Kidney epithelial cell (primary cell): ENCODE measurements at regions not wholly inside any gene's neighbourhood (a gene's known extent, or its start where the extent isn't known, plus 50 kb on each side); places are given as distances from the start of the nearest gene placed in this dataset.

Experiments
- DNase-seq: peaks from one replicate; pipeline ENCODE4 v3.0.0-alpha.2; 2010; ENCODE audit warnings: low read depth
- H3K27me3 ChIP-seq: 2 replicates; pipeline ENCODE4 v1.6.0; 2011; ENCODE audit warnings: low read length; ENCODE audit not compliant: control insufficient read depth, insufficient read depth
- H3K36me3 ChIP-seq: 2 replicates; pipeline ENCODE4 v1.5.1; 2011; ENCODE audit warnings: low read length; ENCODE audit not compliant: control insufficient read depth, insufficient read depth
- H3K4me3 ChIP-seq: 2 replicates; pipeline ENCODE4 v1.5.1; 2011; ENCODE audit warnings: low read depth, mild to moderate bottlenecking, control low read depth, low read length
- TF ChIP-seq, protein P1 (sequence below): IDR thresholded peaks from 2 replicates; pipeline ENCODE4 v1.5.1; 2011; ENCODE audit warnings: mild to moderate bottlenecking, moderate library complexity, low read length, control low read depth, inconsistent platforms; ENCODE audit not compliant: insufficient read depth, poor library complexity, severe bottlenecking

DNA sequence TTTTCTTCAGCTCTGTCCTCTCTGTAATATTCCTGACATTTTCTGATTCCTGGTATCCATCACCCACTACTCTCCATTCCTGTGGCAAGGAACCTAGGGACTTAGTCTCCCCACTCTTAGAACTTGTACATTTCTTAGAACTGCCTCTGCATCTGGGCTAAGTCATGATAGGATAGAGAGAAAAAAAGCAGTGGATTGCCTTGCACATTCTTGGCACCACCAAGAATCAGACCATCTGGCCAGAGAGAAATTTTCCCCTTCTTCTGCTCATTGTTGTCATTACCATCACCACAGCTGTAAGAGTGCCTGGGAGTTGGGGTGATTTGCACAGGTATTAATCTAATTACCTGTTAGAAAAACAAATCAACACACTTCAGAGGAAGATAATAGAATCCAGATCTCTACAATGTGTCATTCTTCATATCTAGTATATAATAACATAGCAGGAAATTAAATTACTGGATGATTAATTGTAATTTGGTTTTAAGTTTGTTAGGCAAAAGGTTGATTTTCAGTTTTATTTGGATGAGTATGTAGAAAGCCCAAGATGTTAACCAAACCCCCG is 264.8 kb upstream of the ZPLD1 start:
- Histone ChIP-seq H3K36me3 (no peaks in the 10 kb centered on the region), H3K27me3 (no peaks in the 10 kb centered on the region), H3K4me3 (no peak overlapping the region)
- no peak for DNase-seq
- TF ChIP-seq, protein P1, sequence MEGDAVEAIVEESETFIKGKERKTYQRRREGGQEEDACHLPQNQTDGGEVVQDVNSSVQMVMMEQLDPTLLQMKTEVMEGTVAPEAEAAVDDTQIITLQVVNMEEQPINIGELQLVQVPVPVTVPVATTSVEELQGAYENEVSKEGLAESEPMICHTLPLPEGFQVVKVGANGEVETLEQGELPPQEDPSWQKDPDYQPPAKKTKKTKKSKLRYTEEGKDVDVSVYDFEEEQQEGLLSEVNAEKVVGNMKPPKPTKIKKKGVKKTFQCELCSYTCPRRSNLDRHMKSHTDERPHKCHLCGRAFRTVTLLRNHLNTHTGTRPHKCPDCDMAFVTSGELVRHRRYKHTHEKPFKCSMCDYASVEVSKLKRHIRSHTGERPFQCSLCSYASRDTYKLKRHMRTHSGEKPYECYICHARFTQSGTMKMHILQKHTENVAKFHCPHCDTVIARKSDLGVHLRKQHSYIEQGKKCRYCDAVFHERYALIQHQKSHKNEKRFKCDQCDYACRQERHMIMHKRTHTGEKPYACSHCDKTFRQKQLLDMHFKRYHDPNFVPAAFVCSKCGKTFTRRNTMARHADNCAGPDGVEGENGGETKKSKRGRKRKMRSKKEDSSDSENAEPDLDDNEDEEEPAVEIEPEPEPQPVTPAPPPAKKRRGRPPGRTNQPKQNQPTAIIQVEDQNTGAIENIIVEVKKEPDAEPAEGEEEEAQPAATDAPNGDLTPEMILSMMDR = no peak

DNA sequence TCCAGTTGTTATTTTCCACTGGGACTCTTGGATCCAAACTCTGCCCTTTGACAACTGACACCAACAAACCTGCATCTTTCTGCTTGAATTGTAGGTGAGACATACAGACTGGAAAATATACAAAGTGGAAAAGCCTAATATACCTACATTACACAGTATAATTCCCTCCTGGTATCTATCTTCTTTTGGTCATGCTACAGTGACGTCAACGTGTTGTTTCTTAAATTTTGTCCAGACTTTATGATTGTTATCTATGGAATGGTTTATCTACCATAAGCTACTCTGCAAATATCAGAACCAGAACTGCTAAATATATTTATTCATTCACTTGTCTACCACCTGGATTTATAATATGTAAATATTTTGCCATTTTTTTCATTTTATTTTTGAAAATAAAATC is 264.3 kb upstream of the ZPLD1 start:
- Histone ChIP-seq H3K36me3 (no peaks in the 10 kb centered on the region), H3K4me3 (no peak overlapping the region), H3K27me3 (no peaks in the 10 kb centered on the region)
- no peak for DNase-seq
- TF ChIP-seq, protein P1 = no peak

DNA sequence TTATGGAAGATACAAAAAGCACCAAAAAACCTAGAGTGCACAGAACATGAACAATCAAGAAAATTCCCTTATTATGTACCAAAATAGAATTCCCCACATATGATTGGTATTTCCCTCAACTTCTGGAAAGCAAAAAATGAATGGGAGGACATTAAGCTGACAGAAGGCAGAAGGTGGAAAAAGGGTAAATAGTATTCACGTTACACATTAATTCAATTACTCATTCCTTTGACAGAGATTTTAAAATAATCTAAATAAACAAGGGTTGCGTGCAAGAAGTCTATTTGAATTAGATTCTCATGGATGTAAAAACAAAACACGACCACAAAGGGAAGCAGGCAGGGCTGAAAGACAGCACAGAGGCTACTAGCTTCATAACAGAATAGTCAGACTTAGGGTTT is 260.5 kb upstream of the ZPLD1 start:
- TF ChIP-seq, protein P1 = no peak
- no peak for DNase-seq
- Histone ChIP-seq H3K36me3 (no peaks in the 10 kb centered on the region), H3K4me3 (no peak overlapping the region), H3K27me3 (no peaks in the 10 kb centered on the region)

DNA sequence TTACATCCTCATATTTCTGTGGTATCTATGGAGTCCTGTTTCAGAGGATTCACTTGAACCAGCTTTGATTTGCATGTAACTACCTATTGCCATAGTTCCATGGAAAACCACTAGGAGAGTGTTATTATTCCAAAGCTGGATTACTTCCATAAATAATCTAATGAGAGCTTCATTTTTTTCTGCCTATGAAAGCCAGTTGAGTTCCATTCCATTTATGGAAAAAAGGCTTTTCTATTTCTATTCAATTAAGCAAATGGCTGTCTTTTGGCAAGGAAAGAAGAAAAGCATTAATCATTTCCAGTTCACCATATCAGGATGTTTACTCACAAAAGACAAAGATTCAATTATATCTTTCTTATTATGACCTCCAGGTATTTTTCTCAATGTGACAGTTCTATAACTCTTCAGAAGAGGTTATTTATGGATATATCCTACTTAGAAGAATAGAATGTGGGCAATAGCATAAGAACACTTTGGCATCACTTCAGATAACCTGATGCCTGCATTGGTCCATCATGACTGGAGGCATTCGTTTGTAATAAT is 259.9 kb upstream of the ZPLD1 start:
- Histone ChIP-seq H3K27me3 (no peaks in the 10 kb centered on the region), H3K4me3 (no peak overlapping the region), H3K36me3 (no peaks in the 10 kb centered on the region)
- no peak for DNase-seq
- TF ChIP-seq, protein P1 = no peak

DNA sequence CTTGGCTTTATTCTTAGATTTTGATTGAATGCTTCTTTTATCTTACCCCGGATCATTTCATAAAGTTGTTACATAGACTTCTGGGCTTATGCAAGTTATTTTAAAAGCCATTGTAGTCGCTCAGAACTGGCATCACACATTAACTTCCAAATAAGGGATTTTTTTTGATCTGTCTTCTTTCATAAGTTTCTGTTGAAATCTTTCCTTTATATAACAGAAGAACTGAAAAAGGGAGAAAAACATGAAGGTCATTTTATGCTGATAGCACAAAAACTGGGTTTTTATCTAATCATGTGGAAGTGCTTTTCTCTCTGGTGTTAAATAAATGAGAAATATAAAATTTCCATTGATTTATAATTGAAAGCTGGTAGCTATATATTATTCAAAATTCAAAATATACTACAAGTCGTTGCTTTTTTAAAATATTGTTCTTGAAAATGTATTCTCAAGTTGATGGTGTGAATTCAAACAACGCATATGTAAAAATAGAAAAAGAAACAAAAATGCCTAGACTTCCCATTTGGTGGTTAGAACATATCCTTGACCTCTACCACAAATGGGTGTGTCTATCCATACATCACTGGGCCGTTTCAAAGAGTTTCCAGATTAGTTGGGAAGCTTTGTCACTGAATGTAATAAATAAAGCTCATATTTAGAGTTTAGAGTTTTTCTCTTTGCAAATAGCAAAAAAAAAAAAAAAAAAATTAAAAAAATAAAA is 258.3 kb upstream of the ZPLD1 start:
- no peaks in the 10 kb centered on the region for H3K27me3 ChIP-seq
- TF ChIP-seq, protein P1 = no peak
- DNase-seq = no peak
- no peak overlapping the region for H3K4me3 ChIP-seq
- no peaks in the 10 kb centered on the region for H3K36me3 ChIP-seq
